ENCODE measurements at regions not wholly inside any gene's neighbourhood (a gene's known extent, or its start where the extent isn't known, plus 50 kb on each side); places are given as distances from the start of the nearest gene placed in this dataset.

- H3K9me3 ChIP-seq (replicated peaks), result no peaks in the 10 kb centered on the region
- no peaks in the 10 kb centered on the region for H3K4me1 ChIP-seq (replicated peaks)
- no peak overlapping the region for H3K4me3 ChIP-seq
- no peaks in the 10 kb centered on the region for H3K36me3 ChIP-seq
- no peaks in the 10 kb centered on the region for H3K27me3 ChIP-seq (replicated peaks)
- no peak for DNase-seq (ENCODE audit: low read depth in 1 of 2, low spot score in 2 of 2)
- no peak overlapping the region for H3K27ac ChIP-seq
Observed at GRCh38 chr2:20552847-20553246, 98.1 kb downstream of the HS1BP3 start.

- Histone ChIP-seq H3K9me3 (replicated peaks) (no peaks in the 10 kb centered on the region), H3K27me3 (replicated peaks) (no peaks in the 10 kb centered on the region)
Observed at GRCh38 chr2:20553580-20553979, 97.3 kb downstream of the HS1BP3 start.

GRCh38 chr2:20555954-20556353, 94.9 kb downstream of the HS1BP3 start:
- Histone ChIP-seq H3K9me3 (replicated peaks) (no peaks in the 10 kb centered on the region), H3K36me3 (no peaks in the 10 kb centered on the region), H3K4me1 (replicated peaks) (peaks cover under 1% of the 10 kb centered on the region; the same call in 1 of the 2 replicates), H3K27ac (no peak overlapping the region), H3K27me3 (replicated peaks) (no peaks in the 10 kb centered on the region), H3K4me3 (no peak overlapping the region)
- DNase-seq (ENCODE audit: low read depth in 1 of 2, low spot score in 2 of 2), result no peak

More at GRCh38 chr2:20553580-20553979, 97.3 kb downstream of the HS1BP3 start:
- DNase-seq (ENCODE audit: low read depth in 1 of 2, low spot score in 2 of 2), result no peak
- no peaks in the 10 kb centered on the region for H3K36me3 ChIP-seq
- no peak overlapping the region for H3K4me3 ChIP-seq
- no peak overlapping the region for H3K27ac ChIP-seq
- H3K4me1 ChIP-seq (replicated peaks), result no peaks in the 10 kb centered on the region

- DNase-seq (ENCODE audit: low read depth in 1 of 2, low spot score in 2 of 2), result no peak
- peaks cover 8% of the 10 kb centered on the region for H3K4me1 ChIP-seq (replicated peaks)
- H3K27me3 ChIP-seq (replicated peaks), result no peaks in the 10 kb centered on the region
- no peaks in the 10 kb centered on the region for H3K36me3 ChIP-seq
- no peaks in the 10 kb centered on the region for H3K9me3 ChIP-seq (replicated peaks)
- H3K4me3 ChIP-seq, result no peak overlapping the region
- no peak overlapping the region for H3K27ac ChIP-seq
Observed at GRCh38 chr2:20556756-20557155, 94.1 kb downstream of the HS1BP3 start.

- no peak for DNase-seq (ENCODE audit: low read depth in 1 of 2, low spot score in 2 of 2)
- H3K36me3 ChIP-seq, result no peaks in the 10 kb centered on the region
- no peaks in the 10 kb centered on the region for H3K27me3 ChIP-seq (replicated peaks)
- peaks cover 13% of the 10 kb centered on the region for H3K4me1 ChIP-seq (replicated peaks)
- H3K27ac ChIP-seq, result no peak overlapping the region
- H3K4me3 ChIP-seq, result no peak overlapping the region
- H3K9me3 ChIP-seq (replicated peaks), result no peaks in the 10 kb centered on the region
Observed at GRCh38 chr2:20557226-20557625, 93.7 kb downstream of the HS1BP3 start.

- no peak overlapping the region for H3K4me3 ChIP-seq
- H3K36me3 ChIP-seq, result no peaks in the 10 kb centered on the region
- no peak for DNase-seq (ENCODE audit: low read depth in 1 of 2, low spot score in 2 of 2)
- peaks cover 13% of the 10 kb centered on the region for H3K4me1 ChIP-seq (replicated peaks)
- H3K9me3 ChIP-seq (replicated peaks), result no peaks in the 10 kb centered on the region
- no peaks in the 10 kb centered on the region for H3K27me3 ChIP-seq (replicated peaks)
- no peak overlapping the region for H3K27ac ChIP-seq
Observed at GRCh38 chr2:20557635-20558034, 93.3 kb downstream of the HS1BP3 start.

- DNase-seq (ENCODE audit: low read depth in 1 of 2, low spot score in 2 of 2), result no peak
- Histone ChIP-seq H3K9me3 (replicated peaks) (no peaks in the 10 kb centered on the region), H3K4me1 (replicated peaks) (peaks cover 17% of the 10 kb centered on the region), H3K27me3 (replicated peaks) (no peaks in the 10 kb centered on the region), H3K27ac (no peak overlapping the region), H3K36me3 (no peaks in the 10 kb centered on the region), H3K4me3 (no peak overlapping the region)
Observed at GRCh38 chr2:20558391-20559150, 92.3 kb downstream of the HS1BP3 start.

GRCh38 chr2:20559277-20559676, 91.6 kb downstream of the HS1BP3 start:
- H3K36me3 ChIP-seq, result no peaks in the 10 kb centered on the region
- H3K9me3 ChIP-seq (replicated peaks), result no peaks in the 10 kb centered on the region
- H3K4me1 ChIP-seq (replicated peaks), result peaks cover 22% of the 10 kb centered on the region
- H3K27me3 ChIP-seq (replicated peaks), result no peaks in the 10 kb centered on the region
- DNase-seq (ENCODE audit: low read depth in 1 of 2, low spot score in 2 of 2), result no peak
- no peak overlapping the region for H3K4me3 ChIP-seq
- H3K27ac ChIP-seq, result no peak overlapping the region

GRCh38 chr2:20560011-20560410, 90.9 kb downstream of the HS1BP3 start:
- no peaks in the 10 kb centered on the region for H3K9me3 ChIP-seq (replicated peaks)
- no peak for DNase-seq (ENCODE audit: low read depth in 1 of 2, low spot score in 2 of 2)
- peaks cover 22% of the 10 kb centered on the region for H3K4me1 ChIP-seq (replicated peaks)
- no peak overlapping the region for H3K27ac ChIP-seq
- H3K4me3 ChIP-seq, result no peak overlapping the region
- H3K36me3 ChIP-seq, result no peaks in the 10 kb centered on the region
- no peaks in the 10 kb centered on the region for H3K27me3 ChIP-seq (replicated peaks)

GRCh38 chr2:20560891-20561636, 89.8 kb downstream of the HS1BP3 start:
- Histone ChIP-seq H3K36me3 (no peaks in the 10 kb centered on the region), H3K4me3 (no peak overlapping the region), H3K4me1 (replicated peaks) (peaks cover 22% of the 10 kb centered on the region), H3K27me3 (replicated peaks) (no peaks in the 10 kb centered on the region), H3K9me3 (replicated peaks) (no peaks in the 10 kb centered on the region), H3K27ac (no peak overlapping the region)
- no peak for DNase-seq (ENCODE audit: low read depth in 1 of 2, low spot score in 2 of 2)

GRCh38 chr2:20561637-20562454, 89.1 kb downstream of the HS1BP3 start:
- no peak overlapping the region for H3K27ac ChIP-seq
- no peaks in the 10 kb centered on the region for H3K9me3 ChIP-seq (replicated peaks)
- no peaks in the 10 kb centered on the region for H3K36me3 ChIP-seq
- no peak overlapping the region for H3K4me3 ChIP-seq
- H3K27me3 ChIP-seq (replicated peaks), result no peaks in the 10 kb centered on the region
- peak in 1 of 2 experiments; percentile 48 for DNase-seq (ENCODE audit: low read depth in 1 of 2, low spot score in 2 of 2)
- H3K4me1 ChIP-seq (replicated peaks), result peaks cover 22% of the 10 kb centered on the region

- DNase-seq (ENCODE audit: low read depth in 1 of 2, low spot score in 2 of 2), result no peak
- peaks cover 26% of the 10 kb centered on the region for H3K4me1 ChIP-seq (replicated peaks)
Observed at GRCh38 chr2:20562540-20563225, 88.2 kb downstream of the HS1BP3 start.

GRCh38 chr2:20563251-20563650, 87.6 kb downstream of the HS1BP3 start:
- Histone ChIP-seq H3K36me3 (no peaks in the 10 kb centered on the region), H3K27me3 (replicated peaks) (no peaks in the 10 kb centered on the region), H3K4me1 (replicated peaks) (peaks cover 29% of the 10 kb centered on the region), H3K4me3 (no peak overlapping the region), H3K27ac (no peak overlapping the region), H3K9me3 (replicated peaks) (no peaks in the 10 kb centered on the region)
- DNase-seq (ENCODE audit: low read depth in 1 of 2, low spot score in 2 of 2), result no peak

More at GRCh38 chr2:20562540-20563225, 88.2 kb downstream of the HS1BP3 start:
- Histone ChIP-seq H3K4me3 (no peak overlapping the region), H3K9me3 (replicated peaks) (no peaks in the 10 kb centered on the region), H3K36me3 (no peaks in the 10 kb centered on the region), H3K27me3 (replicated peaks) (no peaks in the 10 kb centered on the region), H3K27ac (no peak overlapping the region)
